Inflammatory macrophage treated with lipopolysaccharide for 4 hours (primary cell): ENCODE measurements at regions not wholly inside any gene's neighbourhood (a gene's known extent, or its start where the extent isn't known, plus 50 kb on each side); places are given as distances from the start of the nearest gene placed in this dataset.

ENCODE experiments used
- DNase-seq: peaks from one replicate; pipeline ENCODE4 v3.0.0-alpha.2; 2020

DNA sequence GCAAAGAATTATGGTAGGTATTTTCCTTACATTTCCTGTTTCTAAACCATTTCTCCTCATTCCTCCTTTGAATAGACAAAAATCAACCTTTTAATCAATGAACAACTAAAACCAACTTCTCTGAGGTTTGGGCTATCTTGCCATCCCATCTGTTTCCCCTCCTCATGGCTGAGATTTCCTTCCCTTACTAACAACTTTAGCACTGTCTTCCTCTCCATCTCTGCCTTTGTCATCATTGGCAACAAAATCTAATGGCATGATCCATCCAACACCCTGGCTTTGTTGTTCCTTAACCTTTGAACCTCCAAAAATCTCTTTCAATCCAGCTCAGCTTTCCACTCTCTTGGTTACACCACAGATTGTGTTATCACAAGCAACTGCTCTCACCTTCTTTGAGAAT is 95.3 kb upstream of the FAM136A start:
- no peak for DNase-seq

DNA sequence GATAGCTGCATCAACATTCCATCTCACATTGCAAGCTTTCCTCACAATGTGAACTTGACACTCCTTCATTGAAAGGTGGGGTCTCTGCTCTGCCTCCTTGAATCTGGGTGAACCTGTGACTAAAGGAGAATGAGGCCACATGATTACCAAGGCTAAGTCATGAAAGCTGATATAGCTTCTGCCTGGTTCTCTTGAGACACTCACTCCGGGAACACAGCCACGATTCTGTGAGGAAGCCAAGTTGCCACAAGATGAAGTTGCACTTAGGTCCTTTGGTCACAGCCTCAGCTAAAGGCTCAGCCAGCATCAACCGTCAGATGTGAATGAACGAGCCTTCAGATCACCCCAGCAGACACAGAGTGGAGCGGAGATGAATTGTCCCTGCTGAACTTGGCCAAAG is 94.7 kb upstream of the FAM136A start:
- DNase-seq, result no peak

DNA sequence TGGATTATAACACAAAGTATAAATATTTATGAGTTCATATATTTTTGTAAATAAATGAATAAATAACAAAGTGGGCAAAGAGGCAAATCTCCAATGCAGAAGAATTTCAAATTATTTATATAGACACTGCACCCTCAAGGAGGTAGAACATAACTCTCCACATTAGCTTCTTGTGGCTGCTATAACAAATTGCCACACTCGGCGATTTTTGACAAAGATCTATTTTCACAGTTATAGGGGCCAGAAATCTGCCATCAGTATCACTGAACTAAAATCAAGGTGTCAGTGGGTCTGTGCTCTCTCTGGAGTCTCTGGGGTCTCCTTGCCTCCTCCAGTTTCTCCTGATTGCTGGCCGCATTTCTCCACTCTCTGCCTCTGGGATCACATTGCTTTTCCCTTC is 92.0 kb upstream of the FAM136A start:
- DNase-seq, result no peak

DNA sequence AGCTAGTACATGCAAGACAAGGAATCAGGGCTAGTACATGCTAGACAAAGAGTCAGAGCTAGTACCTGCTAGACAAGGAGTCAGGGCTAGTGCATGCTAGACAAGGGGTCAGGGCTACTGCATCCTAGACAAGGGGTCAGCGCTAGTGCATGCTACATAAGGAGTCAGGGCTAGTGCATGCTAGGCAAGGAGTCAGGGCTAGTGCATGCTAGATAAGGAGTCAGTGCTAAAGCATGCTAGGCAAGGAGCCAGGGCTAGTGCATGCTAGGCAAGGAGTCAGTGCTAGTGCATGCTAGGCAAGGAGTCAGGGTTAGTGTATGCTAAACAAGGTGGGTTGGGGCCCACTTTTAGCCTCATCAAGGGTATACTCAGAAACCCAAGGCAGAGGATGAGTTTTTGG is 90.1 kb upstream of the FAM136A start:
- no peak for DNase-seq

DNA sequence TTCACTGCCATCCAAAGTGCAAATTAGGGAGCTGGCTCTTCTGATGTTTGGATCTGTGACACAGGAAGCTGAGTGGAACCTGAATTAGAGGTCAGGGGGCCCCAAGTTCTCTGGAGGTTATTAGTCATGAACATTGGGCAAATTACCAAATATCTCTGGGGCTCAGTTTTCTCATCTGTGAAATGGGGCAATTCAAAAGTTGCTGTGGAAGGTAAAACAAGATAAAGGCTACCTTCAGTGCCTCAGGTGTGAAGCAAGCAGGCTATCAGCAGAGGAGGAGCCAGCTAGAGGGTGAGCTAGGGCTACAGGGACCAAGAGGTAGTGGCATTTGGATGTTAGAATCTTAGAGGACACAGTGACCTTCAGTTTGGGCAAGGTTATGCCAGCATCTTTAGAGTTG is 89.4 kb upstream of the FAM136A start:
- DNase-seq, result no peak

DNA sequence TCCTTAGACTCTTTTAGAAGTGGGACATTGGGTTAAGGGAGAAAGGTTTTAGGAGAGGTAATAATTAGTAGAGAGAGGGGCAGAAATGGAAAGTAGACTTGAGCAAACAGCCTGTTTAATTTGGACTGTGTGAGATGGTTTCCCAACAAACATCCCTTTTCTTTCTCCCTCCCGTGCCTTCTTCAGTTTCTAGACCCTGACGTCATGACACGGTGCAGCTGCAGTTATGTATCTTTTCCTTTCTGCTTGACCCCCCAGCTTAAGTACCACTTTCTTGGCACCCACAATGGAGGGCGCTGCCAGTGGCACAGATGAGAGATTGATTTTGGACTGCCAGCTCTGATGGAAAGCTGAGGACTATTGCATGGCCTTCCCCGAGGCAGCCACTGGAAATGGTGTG is 86.9 kb upstream of the FAM136A start:
- no peak for DNase-seq

DNA sequence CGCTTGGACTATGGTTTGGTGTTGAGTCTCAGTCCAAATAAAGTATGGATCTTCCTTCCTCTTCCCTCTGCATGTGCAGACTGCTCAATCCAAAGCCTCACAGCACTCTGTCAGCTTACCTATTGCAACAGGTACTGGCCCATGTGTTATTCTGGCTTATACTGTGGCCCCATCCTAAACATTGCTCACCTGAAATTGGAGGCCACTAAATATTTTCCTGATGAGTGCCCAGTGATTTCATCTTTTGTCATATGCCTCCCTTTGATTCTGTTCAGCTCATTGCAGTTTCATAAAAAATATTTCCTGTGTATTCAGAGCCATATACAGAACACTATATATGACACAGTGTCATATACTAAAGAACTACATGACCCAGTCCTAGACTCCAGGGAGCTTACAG is 86.3 kb upstream of the FAM136A start:
- no peak for DNase-seq

DNA sequence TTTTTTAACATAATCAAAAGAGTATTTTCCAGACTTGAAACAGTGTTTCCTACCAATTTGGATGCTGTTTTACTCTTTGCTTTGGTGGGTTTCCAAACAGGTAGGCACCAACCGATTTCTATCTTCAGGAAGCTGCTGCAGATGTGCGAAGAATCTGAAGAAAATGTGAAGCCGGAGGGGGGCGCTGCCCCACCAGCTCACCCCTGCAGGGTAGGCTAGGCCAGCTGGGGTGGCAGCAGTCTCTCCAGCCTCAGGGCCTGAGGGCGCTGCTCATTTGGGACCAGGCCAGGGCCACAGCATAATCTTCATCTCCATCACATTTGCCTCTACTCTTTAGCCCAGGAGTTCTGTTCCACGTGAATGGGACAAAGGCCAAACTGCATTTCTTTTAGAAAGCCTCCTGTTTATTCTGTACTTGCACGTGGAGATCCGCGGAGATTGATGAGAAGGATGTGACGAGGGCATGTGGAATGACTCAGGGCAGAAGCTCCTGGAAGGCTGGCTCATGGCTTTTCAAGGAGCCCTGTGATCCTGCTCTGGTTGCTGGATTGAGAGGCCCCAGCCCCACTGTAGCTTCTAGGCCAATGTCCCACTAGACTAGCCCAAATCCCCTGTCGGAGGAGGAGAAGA is 84.2 kb upstream of the FAM136A start:
- no peak for DNase-seq

DNA sequence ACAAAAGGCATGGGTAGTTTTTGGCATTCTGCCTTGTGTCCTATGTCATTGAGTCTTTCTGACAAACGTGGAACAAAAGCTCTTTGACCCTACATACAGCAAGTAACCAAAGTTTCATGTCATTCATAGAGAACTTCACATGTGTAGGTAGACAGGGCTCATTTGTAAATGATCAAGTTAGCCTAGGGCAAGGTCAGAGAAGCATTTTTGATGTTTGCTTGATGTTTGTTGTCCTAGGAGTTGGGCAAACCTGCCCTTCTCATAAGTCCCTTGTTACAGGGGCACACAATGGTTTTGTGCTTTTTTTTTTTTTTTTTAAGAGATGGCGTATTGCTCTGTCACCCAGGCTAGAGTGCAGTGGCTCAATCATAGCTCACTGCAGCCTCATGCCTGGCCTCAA is 83.3 kb upstream of the FAM136A start:
- DNase-seq, result no peak

DNA sequence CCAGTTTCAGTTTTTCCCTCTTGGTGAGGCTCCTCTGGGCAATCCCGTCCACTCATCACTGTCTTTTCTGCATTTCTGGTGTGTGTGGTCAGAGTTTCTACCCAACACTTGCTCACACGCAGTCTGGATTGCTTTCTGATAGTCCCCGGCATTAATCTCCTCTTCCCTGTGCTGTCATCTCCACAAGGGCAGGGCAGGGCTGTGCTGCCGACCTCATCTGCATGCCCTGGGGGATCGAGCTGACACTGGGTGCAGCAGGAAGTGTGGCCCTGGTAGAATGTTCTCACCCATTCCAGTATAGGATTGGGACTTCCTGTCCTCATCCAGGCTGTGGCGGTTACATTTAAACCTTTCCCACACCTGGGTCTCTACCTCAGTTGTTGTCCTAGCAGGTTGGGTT is 80.0 kb upstream of the FAM136A start:
- DNase-seq, result no peak

DNA sequence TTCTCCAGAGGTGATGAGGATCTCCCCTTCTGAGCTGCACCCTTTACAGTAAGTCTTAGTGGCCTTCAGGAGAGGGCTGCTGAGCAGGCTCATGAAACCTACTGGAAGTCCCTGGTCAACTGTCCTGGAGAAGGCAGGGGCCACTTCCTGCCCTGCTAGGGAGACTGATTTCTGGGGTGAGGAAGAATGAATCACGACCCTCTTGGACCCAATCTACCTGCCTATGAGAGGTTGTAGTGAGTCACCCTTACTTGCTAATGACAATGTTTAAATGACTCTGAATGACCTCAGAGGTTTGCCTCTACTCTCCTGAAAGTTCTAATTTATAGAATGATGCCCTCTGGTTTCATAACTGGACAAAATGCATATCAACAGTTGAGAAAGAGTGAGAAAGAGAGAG is 79.4 kb upstream of the FAM136A start:
- no peak for DNase-seq

DNA sequence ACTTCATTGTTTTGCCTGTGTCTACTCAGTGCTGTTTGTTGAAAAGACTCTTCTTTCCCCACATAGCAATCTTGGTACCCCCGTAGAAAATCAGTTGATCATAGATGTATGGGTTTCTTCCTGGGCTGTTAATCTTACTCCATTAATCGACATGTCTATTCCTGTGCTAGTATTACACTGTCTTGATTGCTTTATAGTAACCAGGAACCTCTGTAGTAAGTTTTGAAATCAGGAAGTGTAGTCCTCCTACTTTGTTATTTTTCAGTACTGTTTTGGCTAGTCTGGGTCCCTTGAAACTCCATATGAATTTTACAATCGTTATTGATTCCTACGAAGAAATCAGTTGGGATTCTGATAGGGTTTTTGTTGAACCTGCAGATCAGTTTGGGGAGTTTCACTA is 78.8 kb upstream of the FAM136A start:
- peak; percentile 9 for DNase-seq

DNA sequence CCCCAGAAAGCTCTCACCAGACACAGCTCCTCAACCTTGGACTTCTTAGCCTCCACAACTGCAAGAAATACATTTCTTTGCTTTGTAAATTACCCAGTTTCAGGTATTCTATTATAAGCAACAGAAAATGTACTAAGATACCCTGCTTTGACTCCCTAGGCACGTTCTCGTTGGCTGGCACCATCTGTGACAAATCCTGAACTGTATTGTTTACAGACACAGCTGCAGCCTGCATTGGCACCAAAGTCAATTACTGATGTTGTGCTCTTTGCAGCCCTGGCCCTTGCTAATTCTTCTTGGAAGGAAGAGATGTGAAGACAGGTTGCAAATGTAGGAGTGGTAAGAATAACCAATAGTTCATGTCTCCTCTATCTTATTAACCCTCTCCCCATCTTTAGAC is 72.7 kb upstream of the FAM136A start:
- no peak for DNase-seq

DNA sequence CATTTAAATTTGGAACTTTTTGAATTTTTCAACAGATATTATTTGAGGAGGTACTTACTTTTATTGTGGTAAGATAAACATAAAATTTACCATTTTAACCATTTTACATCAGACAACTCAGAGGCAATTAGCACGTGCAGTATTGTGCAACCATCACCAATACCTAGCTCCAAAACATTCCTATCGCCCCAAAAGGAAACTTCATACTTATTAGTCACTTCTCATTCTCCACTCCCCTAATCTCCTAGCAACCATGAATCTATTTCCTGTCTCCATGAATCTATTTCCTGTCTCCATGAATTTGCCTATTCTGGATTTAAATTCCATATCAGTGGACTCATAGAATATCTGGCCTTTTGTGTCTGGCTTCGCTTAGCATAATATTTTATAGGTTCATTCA is 69.9 kb upstream of the FAM136A start:
- no peak for DNase-seq

DNA sequence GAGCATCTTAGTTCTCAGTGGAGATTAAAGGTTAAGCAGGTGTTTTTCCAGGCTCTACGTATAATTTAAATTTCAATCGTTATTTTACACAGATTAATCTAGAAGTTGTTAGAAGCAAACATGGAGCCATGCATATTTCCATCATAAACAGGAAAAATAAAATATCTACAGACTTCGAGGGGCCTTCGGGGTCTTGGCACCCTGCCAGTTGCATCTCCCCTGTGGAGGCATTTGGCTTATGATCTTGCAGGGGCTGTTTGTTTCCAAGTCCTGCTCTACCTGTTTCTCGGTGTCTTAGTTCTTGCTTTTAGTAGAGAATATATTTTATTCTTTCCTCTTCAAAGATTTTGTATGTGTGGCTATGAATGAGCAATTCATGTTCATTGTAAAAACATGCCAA is 67.2 kb upstream of the FAM136A start:
- DNase-seq, result no peak

DNA sequence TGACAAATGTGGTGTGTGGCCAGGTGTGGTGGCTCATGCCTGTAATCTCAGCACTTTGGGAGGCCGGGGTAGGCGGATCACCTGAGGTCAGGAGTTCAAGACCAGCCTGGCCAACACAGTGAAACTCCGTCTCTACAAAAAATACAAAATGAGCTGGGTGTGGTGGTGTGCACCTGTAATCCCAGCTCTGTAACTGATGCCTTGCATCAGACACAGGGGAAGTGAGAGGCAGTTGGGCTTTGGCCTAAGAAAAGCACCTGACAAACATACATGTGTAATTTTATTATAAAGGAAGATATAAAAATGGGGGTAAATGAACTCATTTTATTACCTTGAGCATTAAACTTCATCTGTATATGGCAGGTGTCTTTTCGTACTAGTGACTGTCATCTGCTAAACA is 66.7 kb upstream of the FAM136A start:
- DNase-seq, result no peak

DNA sequence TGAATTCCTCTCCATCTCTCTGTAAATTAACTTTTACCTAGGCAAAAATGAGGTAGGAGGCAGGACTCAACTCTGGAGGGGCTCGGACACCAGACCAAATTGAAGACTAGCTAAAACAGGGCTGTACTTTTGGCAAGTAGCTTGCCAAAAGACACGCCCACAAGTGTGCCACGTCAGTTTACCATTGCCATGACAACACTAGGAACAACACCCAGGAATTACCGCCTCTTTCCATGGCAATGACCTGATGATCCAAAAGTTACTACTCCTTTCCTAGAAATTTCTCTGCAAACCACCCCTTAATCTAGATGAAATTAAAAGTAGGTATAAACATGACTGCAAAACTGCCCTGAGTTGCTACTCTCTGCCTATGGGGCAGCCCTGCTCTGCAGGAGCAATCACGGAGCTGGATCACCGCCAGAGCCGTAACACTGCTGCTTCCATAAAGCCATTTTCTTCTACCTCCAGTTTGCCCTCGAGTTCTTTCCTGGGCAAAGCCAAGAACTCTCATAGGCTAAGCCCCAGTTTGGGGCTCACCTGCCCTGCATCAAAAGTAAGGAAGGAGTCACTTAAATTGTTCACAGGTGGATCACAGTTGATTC is 66.0 kb upstream of the FAM136A start:
- no peak for DNase-seq

DNA sequence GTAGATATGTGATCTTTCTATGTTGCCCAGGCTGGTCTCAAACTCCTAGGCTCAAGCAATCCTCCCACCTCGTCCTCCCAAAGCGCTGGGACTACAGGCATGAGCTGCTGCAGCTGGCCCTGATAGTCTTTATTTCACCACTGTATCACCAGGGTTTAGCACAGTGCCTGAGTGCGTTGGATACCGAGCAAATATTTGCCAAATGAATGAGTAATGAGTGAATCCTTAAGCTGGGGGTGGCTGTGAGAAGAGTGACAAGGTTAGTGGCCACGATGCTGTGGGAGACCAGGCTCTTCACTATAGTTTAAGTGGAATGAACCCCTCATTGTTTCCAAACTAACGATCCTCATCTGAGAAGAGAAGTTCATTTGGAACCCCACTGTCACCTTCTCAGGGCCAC is 60.8 kb upstream of the FAM136A start:
- no peak for DNase-seq

DNA sequence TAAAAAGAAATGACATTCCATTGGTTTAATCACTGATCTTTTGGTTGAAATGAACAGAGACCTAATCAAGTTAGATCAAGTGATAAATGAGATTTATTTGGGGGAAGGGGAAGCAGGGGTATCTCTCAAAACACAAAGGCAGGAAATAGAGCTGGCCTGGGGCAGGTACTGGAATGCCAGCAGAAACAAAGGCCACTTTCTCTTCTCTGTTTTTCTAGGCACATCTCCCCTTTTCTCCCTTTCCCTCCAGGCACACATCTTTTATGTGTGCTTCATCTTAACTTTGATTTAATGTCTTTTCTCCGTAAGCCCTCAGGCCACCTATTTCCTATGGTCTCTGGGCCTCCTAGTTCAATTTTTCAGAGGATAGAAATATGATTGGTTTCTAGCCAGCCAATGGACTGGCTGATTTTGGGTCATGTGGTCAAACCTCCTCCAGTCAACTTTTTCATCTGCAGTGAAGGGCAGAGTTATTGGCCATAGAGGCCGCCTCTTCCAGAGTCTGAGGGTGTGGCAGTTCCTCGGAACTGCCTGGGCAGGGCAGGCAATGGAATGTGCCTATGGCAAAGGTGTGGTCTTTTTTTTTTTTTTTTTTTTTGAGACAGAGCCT is 58.9 kb upstream of the FAM136A start:
- DNase-seq, result no peak

DNA sequence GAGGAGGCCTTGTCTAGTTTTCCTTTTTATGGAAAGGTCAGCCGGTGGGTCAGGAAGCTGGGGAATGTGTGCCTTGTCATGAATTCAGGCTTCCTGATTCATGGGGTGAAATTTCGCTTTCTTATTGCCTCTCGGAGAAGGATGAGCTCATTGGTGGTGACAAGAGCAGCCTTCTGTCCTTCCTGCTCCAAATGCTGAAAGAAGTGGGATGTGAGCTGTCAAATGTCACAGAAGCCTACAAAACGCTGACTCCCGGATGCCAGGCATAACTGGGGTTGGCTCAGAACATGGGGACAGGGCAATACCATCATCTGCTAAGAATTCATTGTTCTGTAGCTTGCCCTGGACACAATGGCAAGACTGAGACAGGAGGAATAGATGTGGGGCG is 55.8 kb upstream of the FAM136A start:
- DNase-seq, result peak; percentile 13

DNA sequence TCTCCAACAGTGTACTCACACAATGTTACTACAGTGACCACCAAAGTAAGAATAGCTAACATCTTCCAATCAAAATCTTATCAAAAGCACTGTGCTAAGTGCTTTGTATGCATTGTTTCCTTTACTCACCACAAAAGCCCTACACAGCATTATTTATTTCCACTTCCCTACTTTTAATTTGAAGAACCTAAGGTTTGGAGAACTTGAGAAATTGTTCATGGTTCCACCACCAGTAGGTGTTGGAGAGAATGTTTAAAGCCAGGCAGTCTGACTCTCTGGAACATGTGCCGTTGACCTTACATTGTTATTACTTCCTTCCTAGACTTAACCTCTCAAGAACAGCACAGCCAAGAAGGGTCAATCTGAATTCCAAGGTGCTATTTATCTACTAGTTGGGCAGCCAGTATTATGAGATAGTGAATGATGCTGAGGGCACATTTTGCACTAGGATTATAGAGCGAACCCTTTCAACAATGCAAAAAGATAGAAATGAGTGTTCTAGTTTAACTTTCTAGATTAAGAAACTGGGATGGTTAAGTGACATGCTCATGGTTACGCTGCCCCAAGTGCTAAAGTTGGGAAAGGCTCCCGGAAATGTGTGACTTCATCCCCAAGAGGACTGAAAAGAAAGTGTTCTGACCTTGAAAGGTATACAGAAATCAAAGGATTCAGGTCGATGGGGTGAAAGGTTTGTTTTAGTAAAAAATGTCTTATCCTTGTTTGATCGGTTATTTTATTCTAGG is 55.2 kb upstream of the FAM136A start:
- peak; percentile 29 for DNase-seq

DNA sequence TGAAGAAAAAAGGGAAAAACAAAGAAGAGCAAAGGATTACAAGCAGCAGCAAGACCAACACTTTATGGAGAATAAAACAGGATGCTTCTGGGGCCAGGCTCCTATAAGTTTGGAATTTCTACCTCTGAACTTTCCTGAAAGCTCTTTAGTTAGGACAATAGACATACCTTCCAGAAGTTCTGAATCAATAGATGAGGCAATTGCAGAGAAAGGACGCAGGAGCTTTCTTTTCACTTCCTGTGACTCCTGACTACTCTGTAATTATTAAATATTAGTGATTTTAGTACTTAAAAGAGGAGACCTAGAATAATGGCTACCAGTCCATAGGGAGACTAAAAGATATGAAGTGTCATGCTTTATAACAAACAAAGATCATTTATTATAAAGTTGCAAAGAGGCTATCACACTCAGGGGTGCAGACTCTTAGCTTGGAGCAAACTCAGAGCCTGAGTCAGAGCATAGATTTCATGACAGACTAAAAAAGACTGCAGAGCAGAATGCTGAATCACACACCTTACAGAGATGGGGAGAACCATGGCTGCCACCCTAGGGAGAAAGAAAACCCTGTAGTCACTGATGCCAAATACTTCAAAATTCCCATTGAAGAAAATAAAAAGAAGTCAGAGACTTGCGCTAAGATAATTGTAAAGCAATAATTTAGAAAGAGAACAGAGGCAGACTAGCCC is 52.5 kb upstream of the FAM136A start:
- DNase-seq, result no peak
